Psoas muscle (tissue), 7 donors: ENCODE measurements at regions not wholly inside any gene's neighbourhood (a gene's known extent, or its start where the extent isn't known, plus 50 kb on each side); places are given as distances from the start of the nearest gene placed in this dataset.

Experiments used
- ATAC-seq, 4 donors: fragments of 200-7000 bp; cut with Tn5 transposase; one replicate each; pipeline ENCODE4 v1.9.1; 2020; ENCODE audit warnings: moderate library complexity in 3 of 4, mild to moderate bottlenecking in 2 of 4
- DNase-seq, 2 donors: peaks; one replicate each; pipeline ENCODE4 v3.0.0-alpha.2; 2020
- H3K27ac ChIP-seq: fragments of 200-600 bp; one replicate; pipeline ENCODE4 v1.8.0; 2022
- H3K27me3 ChIP-seq, 3 donors: fragments of 200-600 bp in 1 of 3; one replicate each; pipeline versions ENCODE4 v1.6.1 to v1.8.0; 2013 to 2022; ENCODE audit warnings: low read length in 2 of 3, mild to moderate bottlenecking in 2 of 3, moderate library complexity in 1 of 3; ENCODE audit not compliant: insufficient read depth in 3 of 3
- H3K36me3 ChIP-seq, 2 donors: fragments of 200-600 bp in 1 of 2; one replicate each; pipeline versions ENCODE4 v1.6.1 to v1.8.0; 2013 to 2022; ENCODE audit warnings: low read depth in 1 of 2, mild to moderate bottlenecking in 1 of 2, moderate library complexity in 1 of 2; ENCODE audit not compliant: insufficient read depth in 1 of 2
- H3K4me1 ChIP-seq: fragments of 200-600 bp; one replicate; pipeline ENCODE4 v1.8.0; 2022
- H3K4me3 ChIP-seq: fragments of 200-600 bp; one replicate; pipeline ENCODE4 v1.8.0; 2022; ENCODE audit warnings: mild to moderate bottlenecking
- H3K9me3 ChIP-seq: fragments of 200-600 bp; one replicate; pipeline ENCODE4 v1.8.0; 2022
- WGBS, 3 donors: extraction: QIAGEN DNeasy Blood & Tissue Kit; methylation state at CpG; one replicate each; pipeline versions ENCODE4 v1.1.6 to v1.1.7; 2013; 5-methylcytosine and 5-hydroxymethylcytosine counted together
- intact Hi-C, 2 donors: fragments of 100-400 bp; cut with DNase I; formaldehyde crosslinking; loops; one replicate each; pipeline versions ENCODE4 v1.11.0 to v1.14.2; 2022
- TF ChIP-seq, protein P1 (sequence below): fragments of 200-600 bp; IDR thresholded peaks from one replicate; pipeline ENCODE4 v1.8.0; 2022; ENCODE audit warnings: antibody characterized with exemption
- donor health status: healthy with polysubstance abuse.
- donor health status: DM: no; HTN: no; CAD: no; lungs with moderate emphysema.
- donor health status: Bipolar disorder and iron deficiency.
- donor health status: healthy.
- donor health status: DM: yes; HTN: yes; CAD: no.
- donor health status: DM: no; HTN: no; CAD: no.
- donor health status: DM: yes; HTN: yes; CAD: no.

DNA sequence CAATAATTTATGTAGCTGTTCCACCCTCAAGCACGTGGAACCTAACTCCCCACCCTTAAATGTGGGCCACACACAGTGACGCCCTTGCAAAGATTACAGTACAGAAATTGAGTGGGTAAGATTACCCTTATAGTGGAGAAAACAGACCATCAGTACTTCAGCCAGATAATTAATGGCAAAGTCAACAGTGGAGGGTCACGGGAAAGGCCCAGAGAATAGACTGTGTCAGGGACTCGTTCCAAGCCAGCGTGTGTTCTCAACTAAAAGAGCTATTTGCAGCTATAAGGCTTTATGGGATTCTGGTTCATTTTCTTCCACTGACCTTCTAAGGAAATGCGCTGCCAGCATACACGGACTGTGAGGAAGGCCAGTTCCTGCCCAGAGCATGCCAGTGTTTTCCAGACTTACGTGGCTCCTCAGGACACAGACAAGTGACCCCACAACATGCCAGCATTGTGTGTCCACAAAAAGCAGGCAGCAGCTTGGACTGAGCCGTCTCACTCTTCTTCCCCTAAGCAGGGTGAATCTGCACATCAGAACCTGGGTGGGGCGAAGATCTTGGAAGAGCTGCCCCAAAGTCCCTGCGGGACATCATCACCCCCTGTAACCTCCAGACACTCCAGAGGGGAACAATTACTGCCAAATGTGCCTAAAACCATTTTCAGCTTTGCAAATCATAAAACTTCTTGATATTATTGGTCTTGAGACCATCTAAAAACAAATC lies 428.5 kb downstream of the OCA2 start:
- Histone ChIP-seq H3K27me3 (no peaks in the 10 kb centered on the region), H3K36me3 (no peaks in the 10 kb centered on the region), H3K27ac (no peak overlapping the region), H3K4me1 (no peaks in the 10 kb centered on the region), H3K9me3 (no peaks in the 10 kb centered on the region), H3K4me3 (no peak overlapping the region)
- DNase-seq, result no peak
- WGBS, 3 donors, result 26 to 47% (median 26%) methylated on average over 11 of the region's 11 CpGs
- ATAC-seq, result no peak
- intact Hi-C loops, result no loop called here
- TF ChIP-seq, protein P1, sequence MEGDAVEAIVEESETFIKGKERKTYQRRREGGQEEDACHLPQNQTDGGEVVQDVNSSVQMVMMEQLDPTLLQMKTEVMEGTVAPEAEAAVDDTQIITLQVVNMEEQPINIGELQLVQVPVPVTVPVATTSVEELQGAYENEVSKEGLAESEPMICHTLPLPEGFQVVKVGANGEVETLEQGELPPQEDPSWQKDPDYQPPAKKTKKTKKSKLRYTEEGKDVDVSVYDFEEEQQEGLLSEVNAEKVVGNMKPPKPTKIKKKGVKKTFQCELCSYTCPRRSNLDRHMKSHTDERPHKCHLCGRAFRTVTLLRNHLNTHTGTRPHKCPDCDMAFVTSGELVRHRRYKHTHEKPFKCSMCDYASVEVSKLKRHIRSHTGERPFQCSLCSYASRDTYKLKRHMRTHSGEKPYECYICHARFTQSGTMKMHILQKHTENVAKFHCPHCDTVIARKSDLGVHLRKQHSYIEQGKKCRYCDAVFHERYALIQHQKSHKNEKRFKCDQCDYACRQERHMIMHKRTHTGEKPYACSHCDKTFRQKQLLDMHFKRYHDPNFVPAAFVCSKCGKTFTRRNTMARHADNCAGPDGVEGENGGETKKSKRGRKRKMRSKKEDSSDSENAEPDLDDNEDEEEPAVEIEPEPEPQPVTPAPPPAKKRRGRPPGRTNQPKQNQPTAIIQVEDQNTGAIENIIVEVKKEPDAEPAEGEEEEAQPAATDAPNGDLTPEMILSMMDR, result no peak

DNA sequence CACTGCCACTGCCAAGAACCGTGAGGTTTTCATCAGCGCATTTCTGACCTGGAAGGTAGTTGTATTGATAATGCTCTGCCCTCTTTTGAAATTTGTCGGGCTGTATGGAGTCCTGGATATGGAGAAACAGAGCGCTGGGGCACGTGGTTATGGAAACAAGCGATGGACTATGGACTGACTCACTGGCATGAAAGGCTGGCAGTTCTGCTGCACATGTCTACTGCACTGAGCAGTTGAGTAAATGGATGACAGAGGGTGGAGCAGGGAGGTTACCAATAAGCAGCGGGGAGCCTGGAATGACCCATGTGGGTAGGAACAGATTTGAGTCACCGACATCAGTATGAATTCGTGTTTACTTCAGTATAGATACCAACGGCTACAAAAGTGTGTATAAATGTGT lies 429.5 kb downstream of the OCA2 start:
- intact Hi-C loops, result no loop called here
- Histone ChIP-seq H3K4me3 (no peak overlapping the region), H3K9me3 (no peaks in the 10 kb centered on the region), H3K36me3 (no peaks in the 10 kb centered on the region), H3K27me3 (no peaks in the 10 kb centered on the region), H3K27ac (no peak overlapping the region), H3K4me1 (no peaks in the 10 kb centered on the region)
- TF ChIP-seq, protein P1, result no peak
- WGBS, 3 donors, result 89 to 96% (median 95%) methylated on average over 10 of the region's 10 CpGs
- ATAC-seq, result no peak
- no peak for DNase-seq

DNA sequence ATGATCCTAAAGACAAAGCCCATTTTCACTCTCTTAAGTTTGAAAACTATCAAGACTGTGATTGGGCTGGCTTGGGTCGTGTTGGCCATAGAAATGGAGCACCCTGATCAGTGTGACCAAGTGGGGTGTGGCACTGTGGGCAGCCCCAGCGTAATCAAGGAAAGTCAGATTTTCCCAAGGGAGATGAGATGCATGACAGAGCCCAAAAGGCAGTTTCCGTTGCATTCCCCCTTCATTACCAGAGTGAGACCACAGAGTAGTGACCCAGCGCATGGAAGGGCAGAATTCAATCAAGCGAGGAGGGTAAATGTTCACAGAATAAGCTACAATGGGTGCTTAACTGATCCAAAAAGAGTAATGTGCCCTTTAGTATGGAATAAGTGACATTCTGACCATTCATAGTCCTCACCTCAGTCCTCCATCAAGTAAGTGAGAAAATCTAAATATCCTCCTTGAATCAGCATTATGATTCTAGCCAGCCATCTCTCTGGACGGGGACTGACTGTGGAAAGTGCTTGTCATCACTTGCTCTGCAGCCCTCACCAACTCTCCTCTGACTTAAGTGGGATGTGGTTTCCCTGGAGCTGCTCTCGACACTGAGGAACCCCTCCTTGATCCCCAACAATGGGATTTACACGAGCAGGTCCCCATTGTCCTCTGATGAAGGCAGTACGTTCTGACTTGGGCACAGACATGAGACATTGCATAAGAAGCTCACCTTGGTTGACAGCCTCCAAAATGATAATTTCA lies 430.5 kb downstream of the OCA2 start:
- no peaks in the 10 kb centered on the region for H3K27me3 ChIP-seq
- TF ChIP-seq, protein P1, result no peak
- no peak overlapping the region for H3K4me3 ChIP-seq
- intact Hi-C loops, result no loop called here
- DNase-seq (no peak), ATAC-seq (no peak)
- H3K27ac ChIP-seq, result no peak overlapping the region
- no peaks in the 10 kb centered on the region for H3K4me1 ChIP-seq
- H3K36me3 ChIP-seq, result no peaks in the 10 kb centered on the region
- H3K9me3 ChIP-seq, result no peaks in the 10 kb centered on the region
- WGBS, 3 donors, result 88% methylated on average over 9 of the region's 9 CpGs

DNA sequence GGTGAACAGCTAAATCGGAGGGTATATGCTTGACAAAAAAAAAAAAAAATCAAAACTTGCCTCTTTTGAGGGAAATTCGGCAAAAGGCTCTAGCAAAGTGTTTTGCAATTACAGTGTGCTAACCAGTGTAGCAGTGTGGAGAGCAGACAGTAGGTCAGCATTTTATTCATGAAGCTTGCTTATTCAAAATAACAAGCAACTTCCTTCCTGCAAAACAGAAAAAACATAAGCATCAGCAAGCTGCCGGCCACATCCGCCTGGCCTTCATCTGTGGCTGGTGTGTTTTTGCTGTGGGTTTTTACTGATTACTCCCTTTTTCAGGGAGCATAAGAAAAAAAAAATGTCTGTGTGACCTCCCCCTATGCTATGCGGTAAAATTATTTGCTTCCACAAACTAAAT lies 434.1 kb downstream of the OCA2 start:
- no peak overlapping the region for H3K4me3 ChIP-seq
- TF ChIP-seq, protein P1, result no peak
- WGBS, 3 donors, result 63 to 67% (median 66%) methylated on average over 5 of the region's 5 CpGs
- intact Hi-C loops, result no loop called here
- no peaks in the 10 kb centered on the region for H3K4me1 ChIP-seq
- no peak overlapping the region for H3K27ac ChIP-seq
- ATAC-seq (no peak), DNase-seq (no peak)
- H3K36me3 ChIP-seq, result no peaks in the 10 kb centered on the region
- no peaks in the 10 kb centered on the region for H3K9me3 ChIP-seq
- no peaks in the 10 kb centered on the region for H3K27me3 ChIP-seq
